Heart left ventricle (tissue), 16 donors: ENCODE measurements at regions not wholly inside any gene's neighbourhood (a gene's known extent, or its start where the extent isn't known, plus 50 kb on each side); places are given as distances from the start of the nearest gene placed in this dataset.

Experiments
- ATAC-seq, 4 donors: fragments of 200-7000 bp; cut with Tn5 transposase; one replicate each; pipeline ENCODE4 v1.9.1; 2020 to 2022; ENCODE audit warnings: moderate library complexity in 4 of 4, mild to moderate bottlenecking in 3 of 4, moderate number of reproducible peaks in 1 of 4
- DNase-seq, 5 donors: peaks; one replicate each; pipeline ENCODE4 v3.0.0-alpha.2; 2020
- H3K27ac ChIP-seq, 12 donors: fragments of 200-600 bp; sonication (generic) in 4 of 12; one replicate each; pipeline versions ENCODE4 v1.5.0 to v1.8.0; 2016 to 2022; ENCODE audit warnings: mild to moderate bottlenecking in 2 of 12
- H3K27me3 ChIP-seq, 9 donors: fragments of 200-600 bp; sonication (generic) in 2 of 9; one replicate each; pipeline versions ENCODE4 v1.5.1 to v1.8.0; 2016 to 2022; ENCODE audit warnings: mild to moderate bottlenecking in 3 of 9
- H3K36me3 ChIP-seq, 9 donors: fragments of 200-600 bp; sonication (generic) in 2 of 9; one replicate each; pipeline versions ENCODE4 v1.5.0 to v1.8.0; 2018 to 2022; ENCODE audit warnings: mild to moderate bottlenecking in 2 of 9
- H3K4me1 ChIP-seq, 12 donors: fragments of 200-600 bp; sonication (generic) in 4 of 12; one replicate each; pipeline versions ENCODE4 v1.5.0 to v1.8.0; 2016 to 2022; ENCODE audit warnings: mild to moderate bottlenecking in 3 of 12
- H3K4me3 ChIP-seq, 12 donors: fragments of 200-600 bp; sonication (generic) in 4 of 12; one replicate each; pipeline versions ENCODE4 v1.5.0 to v1.8.0; 2017 to 2022; ENCODE audit warnings: mild to moderate bottlenecking in 9 of 12, moderate library complexity in 4 of 12
- H3K9me3 ChIP-seq, 12 donors: fragments of 200-600 bp; sonication (generic) in 4 of 12; one replicate each; pipeline versions ENCODE4 v1.5.0 to v1.8.0; 2016 to 2022; ENCODE audit warnings: mild to moderate bottlenecking in 1 of 12
- CTCF ChIP-seq, 12 donors: fragments of 200-600 bp; sonication (generic) in 4 of 12; IDR thresholded peaks; one replicate each; pipeline versions ENCODE4 v1.5.0 to v1.8.0; 2018 to 2022; ENCODE audit warnings: antibody characterized with exemption in 12 of 12, mild to moderate bottlenecking in 5 of 12
- POLR2A ChIP-seq, 2 donors: fragments of 450-650 bp; IDR thresholded peaks; one replicate each; pipeline ENCODE4 v1.6.1; 2017; ENCODE audit warnings: antibody characterized with exemption in 2 of 2, mild to moderate bottlenecking in 2 of 2, moderate library complexity in 2 of 2
- WGBS, 4 donors: extraction: QIAGEN DNeasy Blood & Tissue Kit in 2 of 4; methylation state at CpG; one replicate each; pipeline versions ENCODE4 v1.1.5 to v1.1.7; 2013 to 2018; 5-methylcytosine and 5-hydroxymethylcytosine counted together
- intact Hi-C, 10 donors: fragments of 100-400 bp; cut with DNase I; formaldehyde crosslinking; loops; one replicate each; pipeline versions ENCODE4 v1.11.1 to v1.14.2; 2022
- donor health status: ischemic (EF 13 %, LVEDD 7.1; RV severe dilation, severe dysfunction).
- donor health status: healthy with polysubstance abuse.
- donor health status: DM: no; HTN: yes; CAD: no.
- donor health status: DM: no; HTN: no; CAD: no.
- donor health status: ischemic (EF 25% LVEDD 6.9; RV normal size, moderate dysfunction).
- donor health status: ischemic (EF 25% LVEDD 5.7; RV mildly dilated, moderate dysfunction).
- donor health status: healthy.
- donor health status: DM: yes; HTN: yes; CAD: no.
- donor health status: ischemic (EF 35%, LVEDD 5.7; RV mildly dilated, moderate dysfunction).
- donor health status: nonischemic (EF 11% LVEDD 7.7; RV severe dilation, severe dysfunction).
- donor health status: DM: yes; HTN: yes; CAD: no.
- donor health status: PGD.
- donor health status: ischemic (EF 29% LVEDD 5.4; RV normal size, mild dysfunction).
- donor health status: nonischemic (EF 23%, LVEDD 6.1; RV moderate dilation, normal function).

- no peak overlapping the region for H3K27ac ChIP-seq
- no peaks in the 10 kb centered on the region for H3K36me3 ChIP-seq
- 64 to 81% (median 73%) methylated on average over 3 of the region's 3 CpGs for WGBS, 4 donors
- TF ChIP-seq POLR2A (IDR thresholded peaks at IDR 0.05) (no peak), CTCF (IDR thresholded peaks at IDR 0.05) (no peak)
- H3K4me1 ChIP-seq: no peaks in the 10 kb centered on the region
- ATAC-seq (no peak), DNase-seq (no peak)
- intact Hi-C loops: no loop called here
- no peaks in the 10 kb centered on the region for H3K9me3 ChIP-seq
- H3K27me3 ChIP-seq: no peaks in the 10 kb centered on the region
- H3K4me3 ChIP-seq: no peak overlapping the region
Measured at GRCh38 chr15:87224404-87224803, 1032.1 kb downstream of the NTRK3 start.

- intact Hi-C loops: loop anchor here in 1 of 10 donors (10.0 kb wide), 1 partner anchor 115 kb away; no protein-coding TSS in a partner anchor
- no peak overlapping the region for H3K4me3 ChIP-seq
- 60 to 68% (median 64%) methylated on average over 6 of the region's 6 CpGs for WGBS, 4 donors
- H3K4me1 ChIP-seq: no peaks in the 10 kb centered on the region
- ATAC-seq (no peak), DNase-seq (no peak)
- H3K27ac ChIP-seq: no peak overlapping the region
- TF ChIP-seq CTCF (IDR thresholded peaks at IDR 0.05) (no peak), POLR2A (IDR thresholded peaks at IDR 0.05) (no peak)
- H3K9me3 ChIP-seq: no peaks in the 10 kb centered on the region
- no peaks in the 10 kb centered on the region for H3K36me3 ChIP-seq
- no peaks in the 10 kb centered on the region for H3K27me3 ChIP-seq
Measured at GRCh38 chr15:87219650-87220615, 1036.6 kb downstream of the NTRK3 start.

- DNase-seq (no peak), ATAC-seq (no peak)
- Histone ChIP-seq H3K36me3 (no peaks in the 10 kb centered on the region), H3K9me3 (no peaks in the 10 kb centered on the region), H3K4me1 (no peaks in the 10 kb centered on the region), H3K27me3 (peaks cover 0 to 4% (median 0%) of the 10 kb centered on the region in 9 donors), H3K27ac (no peak overlapping the region), H3K4me3 (no peak overlapping the region)
- TF ChIP-seq CTCF (IDR thresholded peaks at IDR 0.05) (no peak), POLR2A (IDR thresholded peaks at IDR 0.05) (no peak)
- intact Hi-C loops: loop anchor here in 1 of 10 donors (10.0 kb wide), 1 partner anchor 110 kb away; no protein-coding TSS in a partner anchor
- WGBS, 4 donors: 77 to 89% (median 86%) methylated on average over 1 of the region's 1 CpG
Measured at GRCh38 chr15:87215100-87215499, 1041.4 kb downstream of the NTRK3 start.

GRCh38 chr15:87213626-87214025 is 1042.9 kb downstream of the NTRK3 start:
- Histone ChIP-seq H3K9me3 (no peaks in the 10 kb centered on the region), H3K36me3 (no peaks in the 10 kb centered on the region), H3K4me1 (no peaks in the 10 kb centered on the region), H3K27ac (no peak overlapping the region), H3K4me3 (no peak overlapping the region), H3K27me3 (peaks cover 0 to 4% (median 0%) of the 10 kb centered on the region in 9 donors)
- DNase-seq (no peak), ATAC-seq (no peak)
- intact Hi-C loops: loop anchor here in 1 of 10 donors (10.0 kb wide), 1 partner anchor 109 kb away; no protein-coding TSS in a partner anchor
- TF ChIP-seq POLR2A (IDR thresholded peaks at IDR 0.05) (no peak), CTCF (IDR thresholded peaks at IDR 0.05) (no peak)
- WGBS, 4 donors: 62 to 73% (median 65%) methylated on average over 6 of the region's 6 CpGs
